Mesenchymal stem cell (in vitro differentiated cells and primary cell): ENCODE measurements at regions not wholly inside any gene's neighbourhood (a gene's known extent, or its start where the extent isn't known, plus 50 kb on each side); places are given as distances from the start of the nearest gene placed in this dataset.
"Not testable (repeated sequence)": the region's sequence is repeated elsewhere in the genome, so short reads cannot be mapped to it uniquely, and the experiment has no call there.

Experiments used
- DNase-seq: peaks from one replicate; pipeline ENCODE4 v3.0.0-alpha.2; 2013
- H2AFZ ChIP-seq: one replicate; pipeline ENCODE4 v1.6.1; 2013; ENCODE audit warnings: low read depth, mild to moderate bottlenecking, control low read depth, inconsistent platforms, low read length, moderate library complexity
- H2AK5ac ChIP-seq: 2 replicates; pipeline ENCODE4 v1.6.1; 2013; ENCODE audit warnings: low read length, moderate library complexity, mild to moderate bottlenecking, inconsistent platforms; ENCODE audit not compliant: severe bottlenecking
- H2BK120ac ChIP-seq: one replicate; pipeline ENCODE4 v1.6.1; 2013; ENCODE audit warnings: low read depth, mild to moderate bottlenecking, inconsistent platforms, low read length, moderate library complexity
- H2BK12ac ChIP-seq, 2 experiments: one replicate each; pipeline ENCODE4 v1.6.1; 2013; ENCODE audit warnings: inconsistent platforms in 2 of 2, low read length in 2 of 2, mild to moderate bottlenecking in 2 of 2, moderate library complexity in 2 of 2, control low read depth in 1 of 2
- H2BK15ac ChIP-seq: one replicate; pipeline ENCODE4 v1.6.1; 2013; ENCODE audit warnings: mild to moderate bottlenecking, low read depth, inconsistent platforms; ENCODE audit not compliant: poor library complexity, severe bottlenecking
- H2BK5ac ChIP-seq: 2 replicates; pipeline ENCODE4 v1.6.1; 2013; ENCODE audit warnings: low read depth, mild to moderate bottlenecking, low read length, control low read depth, inconsistent platforms; ENCODE audit not compliant: poor library complexity, severe bottlenecking
- H3K14ac ChIP-seq, 2 experiments: one replicate each; pipeline ENCODE4 v1.6.1; 2013; ENCODE audit warnings: inconsistent platforms in 2 of 2, low read length in 2 of 2, control low read depth in 1 of 2, mild to moderate bottlenecking in 1 of 2, moderate library complexity in 1 of 2
- H3K18ac ChIP-seq, 2 experiments: one replicate each; pipeline ENCODE4 v1.6.1; 2013; ENCODE audit warnings: inconsistent platforms in 2 of 2, low read length in 2 of 2, control low read depth in 1 of 2, low read depth in 1 of 2, mild to moderate bottlenecking in 1 of 2
- H3K23ac ChIP-seq, 2 experiments: one replicate each; pipeline ENCODE4 v1.6.1; 2013; ENCODE audit warnings: inconsistent platforms in 2 of 2, low read length in 2 of 2, mild to moderate bottlenecking in 2 of 2, moderate library complexity in 2 of 2, control low read depth in 1 of 2
- H3K27ac ChIP-seq: 2 replicates; pipeline ENCODE4 v1.5.1; 2013; ENCODE audit warnings: mild to moderate bottlenecking, moderate library complexity, low read length, control low read depth, inconsistent platforms; ENCODE audit not compliant: poor library complexity, severe bottlenecking
- H3K27me3 ChIP-seq, 2 experiments: 2 replicates each; pipeline versions ENCODE4 v1.6.1 to v1.7.0; 2013; ENCODE audit warnings: low read length in 2 of 2, mild to moderate bottlenecking in 2 of 2, moderate library complexity in 2 of 2, control low read depth in 1 of 2, inconsistent platforms in 1 of 2; ENCODE audit not compliant: control insufficient read depth in 1 of 2, insufficient read depth in 1 of 2
- H3K36me3 ChIP-seq, 2 experiments: 2 replicates each; pipeline versions ENCODE4 v1.6.1 to v1.7.0; 2013; ENCODE audit warnings: low read length in 2 of 2, control low read depth in 1 of 2, inconsistent platforms in 1 of 2, low read depth in 1 of 2, mild to moderate bottlenecking in 1 of 2; ENCODE audit not compliant: insufficient read depth in 2 of 2, control insufficient read depth in 1 of 2
- H3K4ac ChIP-seq, 2 experiments: one replicate each; pipeline ENCODE4 v1.6.1; 2013; ENCODE audit warnings: inconsistent platforms in 2 of 2, low read length in 2 of 2, mild to moderate bottlenecking in 2 of 2, moderate library complexity in 2 of 2, control low read depth in 1 of 2, low read depth in 1 of 2
- H3K4me1 ChIP-seq: 2 replicates; pipeline ENCODE4 v1.6.1; 2013; ENCODE audit warnings: low read depth, low read length, control low read depth; ENCODE audit not compliant: control insufficient read depth, insufficient read depth
- H3K4me2 ChIP-seq: 2 replicates; pipeline ENCODE4 v1.6.1; 2013; ENCODE audit warnings: low read length, mild to moderate bottlenecking, inconsistent platforms; ENCODE audit not compliant: poor library complexity, severe bottlenecking
- H3K4me3 ChIP-seq, 2 experiments: 2 replicates each; pipeline versions ENCODE4 v1.5.1 to v1.7.0; 2013; ENCODE audit warnings: low read length in 2 of 2, mild to moderate bottlenecking in 2 of 2, control low read depth in 1 of 2, low read depth in 1 of 2; ENCODE audit not compliant: insufficient read depth in 1 of 2
- H3K79me1 ChIP-seq: replicated peaks from 2 replicates; pipeline ENCODE4 v1.6.1; 2013; ENCODE audit warnings: mild to moderate bottlenecking, control low read depth, low read length, inconsistent platforms; ENCODE audit not compliant: poor library complexity, severe bottlenecking
- H3K9ac ChIP-seq: 2 replicates; pipeline ENCODE4 v1.7.0; 2013; ENCODE audit warnings: mild to moderate bottlenecking, low read length, moderate library complexity
- H3K9me3 ChIP-seq: 2 replicates; pipeline ENCODE4 v1.7.0; 2013; ENCODE audit warnings: mild to moderate bottlenecking, low read length; ENCODE audit not compliant: control insufficient read depth
- H4K8ac ChIP-seq: one replicate; pipeline ENCODE4 v1.6.1; 2013; ENCODE audit warnings: inconsistent platforms, mild to moderate bottlenecking, low read length, moderate library complexity
- H4K91ac ChIP-seq: one replicate; pipeline ENCODE4 v1.6.1; 2013; ENCODE audit warnings: mild to moderate bottlenecking, low read length, inconsistent platforms
- WGBS: methylation state at CpG from one replicate; pipeline ENCODE4 v1.1.7; 2013; ENCODE audit warnings: mixed read lengths; 5-methylcytosine and 5-hydroxymethylcytosine counted together

GRCh38 chr13:65368832-65369231 lies 1861.3 kb downstream of the PCDH9 start:
- no peak overlapping the region for H2BK12ac ChIP-seq
- H3K36me3 ChIP-seq: no peaks in the 10 kb centered on the region

GRCh38 chr13:65353951-65354350 lies 1876.2 kb downstream of the PCDH9 start:
- no peak overlapping the region for H4K8ac ChIP-seq
- no peak overlapping the region for H3K18ac ChIP-seq
- no peaks in the 10 kb centered on the region for H3K36me3 ChIP-seq
- no peaks in the 10 kb centered on the region for H3K79me1 ChIP-seq
- WGBS: 68% methylated on average over 2 of the region's 2 CpGs
- no peak overlapping the region for H3K4me3 ChIP-seq
- H2BK5ac ChIP-seq: no peak overlapping the region
- no peak overlapping the region for H3K23ac ChIP-seq
- no peak overlapping the region for H2BK120ac ChIP-seq
- no peak overlapping the region for H2BK12ac ChIP-seq
- no peak overlapping the region for H2BK15ac ChIP-seq
- H3K27me3 ChIP-seq: no peaks in the 10 kb centered on the region
- H3K4me1 ChIP-seq: no peaks in the 10 kb centered on the region
- DNase-seq: no peak
- H3K9ac ChIP-seq: no peak overlapping the region
- H3K9me3 ChIP-seq: peaks cover 20% of the 10 kb centered on the region
- H4K91ac ChIP-seq: no peak overlapping the region
- no peak overlapping the region for H2AK5ac ChIP-seq
- no peak overlapping the region for H3K4ac ChIP-seq
- H3K4me2 ChIP-seq: no peak overlapping the region
- no peak overlapping the region for H3K14ac ChIP-seq
- no peak overlapping the region for H2AFZ ChIP-seq
- no peak overlapping the region for H3K27ac ChIP-seq

More at GRCh38 chr13:65368832-65369231, 1861.3 kb downstream of the PCDH9 start:
- Histone ChIP-seq H3K79me1 (no peaks in the 10 kb centered on the region), H3K27me3 (no peaks in the 10 kb centered on the region), H2BK5ac (no peak overlapping the region), H3K9me3 (peaks cover 2% of the 10 kb centered on the region), H3K4me1 (no peaks in the 10 kb centered on the region), H2BK120ac (no peak overlapping the region), H3K9ac (no peak overlapping the region), H4K8ac (no peak overlapping the region), H3K23ac (no peak overlapping the region), H2AK5ac (no peak overlapping the region), H3K4ac (no peak overlapping the region), H3K18ac (no peak overlapping the region), H3K4me2 (no peak overlapping the region), H2BK15ac (no peak overlapping the region), H3K27ac (no peak overlapping the region), H2AFZ (no peak overlapping the region), H4K91ac (no peak overlapping the region), H3K14ac (no peak overlapping the region), H3K4me3 (no peak overlapping the region)
- no peak for DNase-seq
- WGBS: 94% methylated on average over 5 of the region's 6 CpGs

- peaks cover 20% of the 10 kb centered on the region for H3K9me3 ChIP-seq
- not testable (repeated sequence) for H3K9ac ChIP-seq, H2BK5ac ChIP-seq, H3K27me3 ChIP-seq, DNase-seq, H4K8ac ChIP-seq, H3K18ac ChIP-seq, H3K79me1 ChIP-seq, H2BK120ac ChIP-seq, H3K4me2 ChIP-seq, H2BK12ac ChIP-seq, H3K27ac ChIP-seq, H3K14ac ChIP-seq, H3K4me1 ChIP-seq, H2AK5ac ChIP-seq, H3K4ac ChIP-seq, H3K36me3 ChIP-seq, H2BK15ac ChIP-seq, H3K23ac ChIP-seq, H4K91ac ChIP-seq, H2AFZ ChIP-seq, H3K4me3 ChIP-seq
- WGBS: 94% methylated on average over 3 of the region's 3 CpGs
These were observed 1877.0 kb downstream of the PCDH9 start for GRCh38 chr13:65353150-65353549.

GRCh38 chr13:65347420-65348030 lies 1882.6 kb downstream of the PCDH9 start:
- Histone ChIP-seq H3K4me2 (no peak overlapping the region), H2BK5ac (no peak overlapping the region), H2AFZ (no peak overlapping the region), H4K91ac (no peak overlapping the region), H2BK120ac (no peak overlapping the region), H3K23ac (no peak overlapping the region), H2BK12ac (no peak overlapping the region), H3K9me3 (peaks cover 9% of the 10 kb centered on the region), H3K18ac (no peak overlapping the region), H3K14ac (no peak overlapping the region), H3K4ac (no peak overlapping the region), H3K79me1 (no peaks in the 10 kb centered on the region), H3K9ac (no peak overlapping the region), H3K4me3 (no peak overlapping the region), H2BK15ac (no peak overlapping the region), H3K27me3 (no peaks in the 10 kb centered on the region), H3K4me1 (no peaks in the 10 kb centered on the region), H2AK5ac (no peak overlapping the region), H3K27ac (no peak overlapping the region), H3K36me3 (no peaks in the 10 kb centered on the region), H4K8ac (no peak overlapping the region)
- WGBS: 96% methylated on average over 2 of the region's 2 CpGs
- no peak for DNase-seq
